ENCODE measurements at regions not wholly inside any gene's neighbourhood (a gene's known extent, or its start where the extent isn't known, plus 50 kb on each side); places are given as distances from the start of the nearest gene placed in this dataset.

DNA sequence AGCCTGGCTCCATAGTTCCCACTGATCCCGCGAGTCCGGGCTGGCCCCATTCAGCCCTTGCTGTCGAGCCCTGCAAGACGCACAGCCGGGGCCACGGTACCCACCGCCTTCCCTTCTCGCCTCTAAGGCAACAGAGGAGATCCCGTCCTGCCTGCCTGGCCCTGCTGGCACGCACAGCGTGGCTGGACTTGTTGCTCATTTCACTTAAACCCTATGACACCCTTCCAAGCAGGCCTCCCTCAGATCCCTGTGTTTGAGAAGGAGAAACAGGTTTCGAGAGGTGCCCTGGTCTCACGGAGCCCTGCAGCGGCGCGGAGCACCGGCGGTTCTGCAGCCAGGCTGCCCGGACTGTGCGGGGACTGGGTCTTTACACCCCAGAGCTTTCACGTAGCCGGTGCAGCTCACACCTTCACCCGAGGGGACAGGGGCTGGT lies 1048.4 kb downstream of the BRD1 start (continued):
- TF ChIP-seq RAD21 (IDR thresholded peaks at IDR 0.05; ENCODE audit: low read length) (no peak), MAZ (IDR thresholded peaks at IDR 0.05; ENCODE audit: borderline replicate concordance, low read depth, low read length) (no peak), FOS (IDR thresholded peaks at IDR 0.05; ENCODE audit: low read depth, low read length) (no peak)

DNA sequence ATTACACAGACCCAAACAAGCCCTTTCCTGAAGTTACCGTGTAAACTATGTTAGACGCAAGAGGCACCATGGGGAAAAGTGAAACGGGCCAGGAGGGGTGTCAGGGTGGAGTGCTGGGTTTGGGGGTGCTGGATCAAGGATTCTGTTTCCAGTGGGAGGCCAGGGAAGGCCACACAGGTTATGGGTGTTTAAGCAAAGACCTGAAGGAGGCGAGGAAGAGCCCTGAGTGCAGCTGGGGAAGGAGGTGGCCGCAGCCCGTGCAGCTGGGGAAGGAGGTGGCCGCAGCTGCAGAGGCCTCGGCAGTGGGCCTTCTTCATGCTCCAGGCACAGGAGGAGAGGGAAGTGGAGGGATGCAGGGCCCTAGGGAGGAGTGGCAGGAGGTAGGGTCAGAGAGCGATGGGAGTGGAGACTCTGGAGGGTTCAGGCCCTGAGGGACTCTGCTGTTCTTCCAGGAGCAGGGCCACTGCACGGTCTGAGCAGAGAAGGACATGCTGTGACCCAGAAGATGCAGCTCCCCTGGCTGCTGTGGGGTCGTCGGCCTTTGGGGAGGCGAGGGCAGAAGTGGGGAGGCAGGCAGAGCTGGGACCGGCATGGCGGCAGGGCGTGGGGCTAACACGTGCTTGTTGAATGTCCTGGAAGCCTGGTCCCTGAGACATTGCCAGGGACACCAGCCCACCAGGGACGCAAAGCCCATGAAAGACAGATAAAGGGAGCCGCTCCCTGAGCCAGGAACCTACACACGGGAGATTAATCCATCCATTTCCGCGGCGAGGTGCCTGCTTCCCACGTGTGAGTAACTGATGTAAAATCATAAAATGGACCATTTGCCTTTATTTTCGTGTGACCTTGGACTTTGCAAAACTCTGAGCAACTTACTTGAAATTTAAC lies 1049.1 kb downstream of the BRD1 start:
- Histone ChIP-seq H3K4me2 (ENCODE audit: low read depth, low read length) (no peak overlapping the region), H3K4me3 (ENCODE audit: insufficient read depth, low read depth, low read length) (no peak overlapping the region), H2AK5ac (ENCODE audit: low read depth, low read length) (no peak overlapping the region), H3K56ac (ENCODE audit: extremely low read depth, insufficient read depth, low read length) (no peak overlapping the region), H3K9me3 (ENCODE audit: control insufficient read depth, insufficient read depth, low read length) (peaks cover 54% of the 10 kb centered on the region), H3K4me1 (ENCODE audit: control insufficient read depth, insufficient read depth, low read length) (no peaks in the 10 kb centered on the region), H4K8ac (ENCODE audit: low read depth in 2 of 2, low read length in 2 of 2) (no peak overlapping the region), H3K27ac (ENCODE audit: insufficient read depth, low read length) (no peak overlapping the region), H4K91ac (ENCODE audit: insufficient read depth, low read depth, low read length) (no peak overlapping the region), H3K4ac (ENCODE audit: low read depth, low read length) (no peak overlapping the region), H2BK15ac (ENCODE audit: low read depth, low read length) (no peak overlapping the region), H3K9me1 (ENCODE audit: insufficient read depth, low read length) (no peaks in the 10 kb centered on the region), H2AK9ac (replicated peaks; ENCODE audit: low read depth, low read length, poor library complexity) (no peak overlapping the region), H3K18ac (ENCODE audit: low read depth, low read length) (no peak overlapping the region), H4K20me1 (ENCODE audit: insufficient read depth, low read length) (no peaks in the 10 kb centered on the region), H2BK20ac (ENCODE audit: low read depth, low read length) (no peak overlapping the region), H3K27me3 (ENCODE audit: control insufficient read depth, insufficient read depth, low read length) (no peaks in the 10 kb centered on the region), H2BK120ac (ENCODE audit: low read depth, low read length) (no peak overlapping the region), H2AFZ (replicated peaks; ENCODE audit: low read length, poor library complexity) (no peak overlapping the region), H4K5ac (ENCODE audit: low read depth, low read length) (no peak overlapping the region), H3K9ac (ENCODE audit: low read depth, low read length) (no peak overlapping the region), H3K79me1 (ENCODE audit: low read depth in 1 of 2, low read length in 2 of 2) (no peaks in the 10 kb centered on the region), H2BK5ac (ENCODE audit: low read depth, low read length, poor library complexity, severe bottlenecking) (no peak overlapping the region), H3K14ac (replicated peaks; ENCODE audit: low read depth, low read length) (no peak overlapping the region), H3K36me3 (ENCODE audit: control insufficient read depth, insufficient read depth, low read length) (no peaks in the 10 kb centered on the region), H3K23ac (ENCODE audit: low read depth, low read length) (no peak overlapping the region)
- DNase-seq (no peak), ATAC-seq (ENCODE audit: low read depth) (no peak)
- POLR2A ChIA-PET (ENCODE audit: unreplicated experiment): no interaction called here
- intact Hi-C loops (cut with micrococcal nuclease) (no loop called here), in situ Hi-C loops (cut with MboI; ENCODE audit: low sequenced_read_pairs) (no loop called here), dilution Hi-C loops (cut with HindIII; ENCODE audit: low sequenced_read_pairs, unreplicated experiment) (no loop called here)
- TF ChIP-seq, protein P1, sequence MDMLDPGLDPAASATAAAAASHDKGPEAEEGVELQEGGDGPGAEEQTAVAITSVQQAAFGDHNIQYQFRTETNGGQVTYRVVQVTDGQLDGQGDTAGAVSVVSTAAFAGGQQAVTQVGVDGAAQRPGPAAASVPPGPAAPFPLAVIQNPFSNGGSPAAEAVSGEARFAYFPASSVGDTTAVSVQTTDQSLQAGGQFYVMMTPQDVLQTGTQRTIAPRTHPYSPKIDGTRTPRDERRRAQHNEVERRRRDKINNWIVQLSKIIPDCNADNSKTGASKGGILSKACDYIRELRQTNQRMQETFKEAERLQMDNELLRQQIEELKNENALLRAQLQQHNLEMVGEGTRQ (IDR thresholded peaks at IDR 0.05; ENCODE audit: low read depth, low read length): no peak
- TF ChIP-seq RAD21 (IDR thresholded peaks at IDR 0.05; ENCODE audit: low read length): no peak
- no peak for TF ChIP-seq CHD1 (IDR thresholded peaks at IDR 0.05; ENCODE audit: low read depth, low read length)
- TF ChIP-seq, protein P2, sequence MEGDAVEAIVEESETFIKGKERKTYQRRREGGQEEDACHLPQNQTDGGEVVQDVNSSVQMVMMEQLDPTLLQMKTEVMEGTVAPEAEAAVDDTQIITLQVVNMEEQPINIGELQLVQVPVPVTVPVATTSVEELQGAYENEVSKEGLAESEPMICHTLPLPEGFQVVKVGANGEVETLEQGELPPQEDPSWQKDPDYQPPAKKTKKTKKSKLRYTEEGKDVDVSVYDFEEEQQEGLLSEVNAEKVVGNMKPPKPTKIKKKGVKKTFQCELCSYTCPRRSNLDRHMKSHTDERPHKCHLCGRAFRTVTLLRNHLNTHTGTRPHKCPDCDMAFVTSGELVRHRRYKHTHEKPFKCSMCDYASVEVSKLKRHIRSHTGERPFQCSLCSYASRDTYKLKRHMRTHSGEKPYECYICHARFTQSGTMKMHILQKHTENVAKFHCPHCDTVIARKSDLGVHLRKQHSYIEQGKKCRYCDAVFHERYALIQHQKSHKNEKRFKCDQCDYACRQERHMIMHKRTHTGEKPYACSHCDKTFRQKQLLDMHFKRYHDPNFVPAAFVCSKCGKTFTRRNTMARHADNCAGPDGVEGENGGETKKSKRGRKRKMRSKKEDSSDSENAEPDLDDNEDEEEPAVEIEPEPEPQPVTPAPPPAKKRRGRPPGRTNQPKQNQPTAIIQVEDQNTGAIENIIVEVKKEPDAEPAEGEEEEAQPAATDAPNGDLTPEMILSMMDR (conservative IDR thresholded peaks at IDR 0.05; ENCODE audit: low read depth, low read length): no peak
- CTCF ChIA-PET: no interaction called here
- 66% methylated on average over 6 of the region's 25 CpGs; no CpG with 5 or more reads in 1 of the 2 experiments for WGBS, 2 experiments (ENCODE audit: extremely low coverage in 2 of 2, insufficient read length in 1 of 2)
- no TSS peak for BruUV-seq (replicated peaks)

Data from IMR-90 (cell line).